IPS-20b (cell line): ENCODE measurements at regions not wholly inside any gene's neighbourhood (a gene's known extent, or its start where the extent isn't known, plus 50 kb on each side); places are given as distances from the start of the nearest gene placed in this dataset.
A peak's percentile ranks its signal among the peaks of the same experiment; 100 is the strongest.

ENCODE experiments used
- H3K27ac ChIP-seq: one replicate; pipeline ENCODE4 v1.5.1; 2013; ENCODE audit warnings: low read length
- H3K27me3 ChIP-seq: 2 replicates; pipeline ENCODE4 v1.6.1; 2013; ENCODE audit warnings: mild to moderate bottlenecking, low read length, inconsistent platforms; ENCODE audit not compliant: insufficient read depth
- H3K36me3 ChIP-seq: 2 replicates; pipeline ENCODE4 v1.6.1; 2013; ENCODE audit warnings: low read depth, mild to moderate bottlenecking, inconsistent platforms, low read length, moderate library complexity; ENCODE audit not compliant: insufficient read depth
- H3K4me1 ChIP-seq: 2 replicates; pipeline ENCODE4 v1.6.1; 2013; ENCODE audit warnings: mild to moderate bottlenecking, control low read depth, inconsistent platforms, low read length, moderate library complexity; ENCODE audit not compliant: insufficient read depth
- H3K4me3 ChIP-seq: 2 replicates; pipeline ENCODE4 v1.5.1; 2013; ENCODE audit warnings: mild to moderate bottlenecking, low read length, inconsistent platforms
- H3K9ac ChIP-seq: 2 replicates; pipeline ENCODE4 v1.6.1; 2013; ENCODE audit warnings: low read depth, mild to moderate bottlenecking, inconsistent platforms, low read length, moderate library complexity
- H3K9me3 ChIP-seq: 2 replicates; pipeline ENCODE4 v1.6.1; 2013; ENCODE audit warnings: mild to moderate bottlenecking, low read depth, low read length, inconsistent platforms; ENCODE audit not compliant: insufficient read depth

DNA sequence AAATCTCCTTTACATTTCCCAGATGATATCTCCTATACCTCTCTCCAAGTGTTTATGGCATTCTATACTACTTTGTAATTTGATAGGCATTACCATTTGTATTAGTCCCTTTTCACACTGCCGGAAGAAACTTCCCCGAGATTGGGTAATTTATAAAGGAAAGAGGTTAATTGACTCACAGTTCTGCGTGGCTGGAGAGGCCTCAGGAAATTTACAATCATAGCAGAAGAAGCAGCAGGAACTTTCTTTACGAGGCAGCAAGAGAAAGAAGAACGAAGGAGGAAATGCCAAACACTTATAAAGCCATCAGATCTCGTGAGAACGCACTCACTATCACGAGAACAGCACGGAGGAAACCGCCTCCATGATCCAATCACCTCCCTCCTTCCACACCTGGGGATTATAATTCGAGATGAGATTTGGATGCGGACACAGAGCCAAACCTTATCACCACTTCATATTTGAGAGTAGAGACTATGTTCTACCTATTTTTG is 1194.6 kb downstream of the SORCS1 start:
- no peak overlapping the region for H3K27ac ChIP-seq
- H3K36me3 ChIP-seq = no peaks in the 10 kb centered on the region
- no peaks in the 10 kb centered on the region for H3K9me3 ChIP-seq
- no peak overlapping the region for H3K4me3 ChIP-seq
- no peak overlapping the region for H3K9ac ChIP-seq
- H3K4me1 ChIP-seq = peaks cover 13% of the 10 kb centered on the region; the same call in 1 of the 2 replicates
- H3K27me3 ChIP-seq = no peaks in the 10 kb centered on the region

DNA sequence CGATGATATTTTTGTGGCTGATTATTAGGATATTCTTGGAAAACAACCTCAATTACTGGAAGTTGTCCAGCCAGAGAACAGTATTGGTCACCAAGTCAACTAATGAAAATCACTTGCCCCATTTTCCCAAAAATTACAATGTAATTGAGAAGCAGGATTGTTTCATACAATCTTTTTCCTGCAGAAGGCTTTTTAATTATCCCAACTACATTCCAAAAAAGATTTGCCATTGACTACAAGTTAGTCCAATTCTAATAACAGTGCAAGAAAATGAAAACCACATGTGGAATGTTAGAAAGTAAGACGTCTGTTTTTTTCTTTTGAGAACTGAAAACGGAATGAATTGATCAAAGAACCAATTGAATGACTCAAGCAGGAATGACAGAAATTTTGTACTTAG is 1195.8 kb downstream of the SORCS1 start:
- H3K9me3 ChIP-seq = no peaks in the 10 kb centered on the region
- peaks cover 9% of the 10 kb centered on the region; the same call in 1 of the 2 replicates for H3K4me1 ChIP-seq
- no peak overlapping the region for H3K27ac ChIP-seq
- no peaks in the 10 kb centered on the region for H3K27me3 ChIP-seq
- H3K4me3 ChIP-seq = no peak overlapping the region
- no peak overlapping the region for H3K9ac ChIP-seq
- no peaks in the 10 kb centered on the region for H3K36me3 ChIP-seq

DNA sequence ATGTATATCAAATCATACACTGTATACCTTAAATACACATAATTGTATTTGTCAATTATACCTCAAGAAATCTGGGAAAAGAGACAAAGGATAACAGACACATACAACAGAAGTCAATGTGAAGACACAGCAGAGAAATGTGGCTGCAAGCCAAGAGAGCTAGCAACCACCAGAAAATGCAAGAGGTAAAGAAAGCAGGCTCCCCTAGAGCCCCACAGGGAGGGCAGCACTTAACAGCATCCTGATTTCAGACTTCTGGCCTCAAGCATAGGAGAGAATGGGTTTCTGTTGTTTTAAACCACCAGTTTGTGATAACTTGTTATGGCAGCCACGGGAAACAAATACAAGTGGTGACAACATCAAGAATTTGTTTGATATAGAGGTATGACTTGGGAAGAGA is 1197.2 kb downstream of the SORCS1 start:
- no peak overlapping the region for H3K9ac ChIP-seq
- H3K27ac ChIP-seq = no peak overlapping the region
- no peaks in the 10 kb centered on the region for H3K36me3 ChIP-seq
- H3K4me3 ChIP-seq = no peak overlapping the region
- no peaks in the 10 kb centered on the region for H3K27me3 ChIP-seq
- H3K9me3 ChIP-seq = no peaks in the 10 kb centered on the region
- H3K4me1 ChIP-seq = peaks cover 3% of the 10 kb centered on the region; the same call in 1 of the 2 replicates

DNA sequence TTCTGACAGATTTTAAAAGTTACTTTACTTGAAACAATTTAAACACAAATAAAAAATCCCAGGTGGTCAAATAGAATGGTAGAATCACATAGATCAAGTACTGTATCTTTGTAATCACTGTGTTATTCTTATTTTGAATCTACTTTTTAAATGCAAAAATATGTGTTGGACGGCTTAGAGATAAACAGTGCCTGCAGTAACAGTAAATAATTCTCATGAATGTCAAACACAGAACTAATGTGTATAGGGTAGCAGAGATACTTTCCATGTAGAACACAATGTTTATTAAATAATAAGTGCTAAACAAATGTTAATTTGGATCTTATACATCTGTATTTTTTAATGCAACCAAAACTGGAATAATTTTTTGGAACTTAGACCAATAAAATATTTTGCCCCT is 1199.4 kb downstream of the SORCS1 start:
- H3K9ac ChIP-seq = no peak overlapping the region
- H3K36me3 ChIP-seq = no peaks in the 10 kb centered on the region
- H3K9me3 ChIP-seq = no peaks in the 10 kb centered on the region
- H3K4me3 ChIP-seq = no peak overlapping the region
- no peaks in the 10 kb centered on the region for H3K27me3 ChIP-seq
- H3K4me1 ChIP-seq = peaks cover 3% of the 10 kb centered on the region; the same call in 1 of the 2 replicates
- H3K27ac ChIP-seq = no peak overlapping the region

DNA sequence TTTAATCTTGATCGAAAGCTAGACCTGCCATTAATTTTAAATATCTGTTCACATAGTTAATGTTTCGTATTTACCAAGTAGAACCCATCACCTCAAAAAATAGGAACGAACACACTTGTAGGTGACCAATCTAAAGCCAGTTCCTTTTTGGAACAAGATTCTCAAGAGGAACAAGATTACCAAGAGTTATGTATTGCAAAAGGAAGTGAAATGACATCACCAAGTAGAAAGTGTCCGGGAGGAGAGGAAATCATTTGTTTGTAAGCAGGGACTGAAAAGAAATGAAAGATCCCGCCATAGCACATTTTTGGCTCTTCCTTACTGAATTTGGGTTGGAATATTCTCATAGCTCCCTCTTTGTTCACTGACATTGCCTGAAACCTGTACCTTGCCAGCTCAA is 1200.5 kb downstream of the SORCS1 start:
- Histone ChIP-seq H3K9ac (no peak overlapping the region), H3K27ac (no peak overlapping the region), H3K4me3 (no peak overlapping the region), H3K36me3 (no peaks in the 10 kb centered on the region), H3K27me3 (no peaks in the 10 kb centered on the region), H3K9me3 (no peaks in the 10 kb centered on the region), H3K4me1 (peaks cover 3% of the 10 kb centered on the region; the same call in 1 of the 2 replicates)

DNA sequence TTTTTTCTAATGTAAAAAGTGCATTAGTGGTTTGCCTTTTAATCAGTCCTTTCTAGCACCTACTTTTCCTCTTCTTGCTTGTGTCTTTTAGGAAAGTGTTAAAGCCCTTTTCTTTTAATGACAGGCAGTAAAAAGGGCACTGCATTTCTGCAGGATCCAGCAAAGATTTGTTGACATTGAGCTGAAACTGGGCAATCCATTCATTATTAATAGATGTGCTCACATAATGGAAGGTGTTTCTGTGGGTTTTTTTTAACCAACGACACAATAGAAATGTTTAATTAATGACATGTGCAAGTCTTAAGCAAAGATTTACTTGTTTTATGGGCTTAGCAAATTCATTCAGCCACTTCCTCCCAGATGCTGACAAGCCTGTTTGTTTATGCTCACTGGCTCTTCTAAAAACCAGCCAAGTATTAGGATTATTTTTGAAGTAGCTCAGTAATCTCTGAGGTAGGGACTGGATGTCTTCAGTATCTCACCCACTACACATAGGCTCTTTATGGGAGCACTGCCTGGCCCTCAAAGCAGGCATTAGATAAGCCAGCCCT is 1201.1 kb downstream of the SORCS1 start:
- Histone ChIP-seq H3K9ac (no peak overlapping the region), H3K9me3 (no peaks in the 10 kb centered on the region), H3K36me3 (no peaks in the 10 kb centered on the region), H3K4me1 (peaks cover 3% of the 10 kb centered on the region; the same call in 1 of the 2 replicates), H3K4me3 (no peak overlapping the region), H3K27ac (no peak overlapping the region), H3K27me3 (no peaks in the 10 kb centered on the region)

DNA sequence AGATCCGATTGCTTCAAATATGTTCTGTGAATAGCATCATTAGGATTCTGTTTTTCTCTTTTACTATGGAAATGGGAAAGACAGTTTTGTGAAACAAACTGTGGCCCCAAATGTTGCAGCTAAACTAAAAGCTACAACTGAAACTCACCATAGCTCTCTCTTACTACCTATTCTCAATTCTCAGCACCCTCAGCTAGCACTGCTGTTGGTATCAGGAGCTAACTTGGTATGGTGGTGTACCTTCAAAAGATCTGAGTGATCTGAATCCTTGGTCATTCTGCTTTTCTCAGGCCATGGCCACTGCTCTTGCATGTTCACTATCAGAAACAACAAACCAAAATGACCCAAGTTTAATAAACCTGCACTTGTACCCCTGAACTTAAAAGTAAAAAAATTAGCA is 1208.0 kb downstream of the SORCS1 start:
- H3K27me3 ChIP-seq = no peaks in the 10 kb centered on the region
- no peak overlapping the region for H3K4me3 ChIP-seq
- no peak overlapping the region for H3K9ac ChIP-seq
- H3K9me3 ChIP-seq = no peaks in the 10 kb centered on the region
- no peaks in the 10 kb centered on the region for H3K36me3 ChIP-seq
- no peak overlapping the region for H3K27ac ChIP-seq
- peaks cover 9% of the 10 kb centered on the region for H3K4me1 ChIP-seq

DNA sequence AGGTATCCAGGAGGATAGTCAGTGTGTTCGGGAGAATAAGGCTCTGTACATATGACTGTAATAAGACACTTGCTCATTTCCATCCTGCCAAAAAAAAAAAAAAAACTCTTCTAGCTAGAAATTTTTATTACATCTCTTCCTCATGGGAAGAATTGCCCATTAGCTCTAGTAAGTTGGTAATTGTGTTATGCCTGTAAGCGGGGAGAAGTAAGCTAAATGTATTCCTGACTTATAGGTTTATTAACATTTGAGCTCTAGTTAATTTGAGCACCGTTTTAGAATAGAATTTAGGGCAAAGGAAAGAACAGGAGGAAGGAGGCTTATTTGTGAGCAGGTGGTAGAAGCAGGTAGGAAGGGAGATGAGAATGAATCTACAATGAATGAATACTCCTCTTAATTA is 1210.6 kb downstream of the SORCS1 start:
- Histone ChIP-seq H3K4me3 (no peak overlapping the region), H3K27me3 (no peaks in the 10 kb centered on the region), H3K9ac (no peak overlapping the region), H3K9me3 (no peaks in the 10 kb centered on the region), H3K27ac (no peak overlapping the region), H3K4me1 (peaks cover 9% of the 10 kb centered on the region), H3K36me3 (no peaks in the 10 kb centered on the region)

DNA sequence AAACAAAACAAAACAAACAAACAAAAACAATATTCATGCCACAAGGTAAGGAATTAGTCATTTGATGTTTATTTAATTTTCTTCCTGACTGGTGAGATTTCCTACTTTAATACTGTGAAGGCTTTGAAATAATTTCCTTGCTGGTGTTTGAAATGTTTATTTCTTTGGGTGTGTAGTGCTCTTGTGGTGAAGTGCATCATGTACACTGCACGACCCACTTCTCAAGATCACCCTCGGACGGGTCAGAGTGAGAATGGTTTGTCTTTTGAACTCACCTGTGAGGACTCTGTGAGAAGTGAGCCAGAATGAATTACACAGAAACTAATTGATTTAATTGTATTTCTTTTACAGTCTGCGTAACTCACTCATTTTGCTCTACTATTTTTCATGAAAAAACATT is 1211.5 kb downstream of the SORCS1 start:
- Histone ChIP-seq H3K27me3 (no peaks in the 10 kb centered on the region), H3K9me3 (no peaks in the 10 kb centered on the region), H3K4me3 (no peak overlapping the region), H3K36me3 (no peaks in the 10 kb centered on the region), H3K27ac (no peak overlapping the region), H3K9ac (no peak overlapping the region), H3K4me1 (peaks cover 9% of the 10 kb centered on the region)

DNA sequence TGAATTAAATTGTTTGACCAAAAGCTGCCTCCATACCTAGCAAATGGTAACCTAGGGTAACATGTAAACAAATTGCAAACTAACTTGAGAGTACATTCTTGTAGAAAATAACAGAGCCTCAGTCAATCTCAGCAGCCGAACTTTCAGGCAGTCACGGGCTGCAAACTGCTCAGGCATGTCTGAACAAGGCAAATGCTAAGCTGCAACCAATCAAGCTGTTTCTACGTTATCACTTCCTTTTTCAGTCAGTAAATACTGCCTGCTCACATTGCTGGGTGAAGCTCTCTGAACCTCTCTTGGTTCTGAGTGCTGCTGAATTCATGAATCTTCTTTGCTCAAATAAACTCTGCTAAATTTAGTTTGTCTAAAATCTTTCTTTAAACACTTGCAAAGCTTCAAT is 1212.4 kb downstream of the SORCS1 start:
- Histone ChIP-seq H3K27ac (peak overlapping the region; percentile 14), H3K9ac (peak overlapping the region; percentile 12; the same call in 1 of the 2 replicates), H3K36me3 (no peaks in the 10 kb centered on the region), H3K4me3 (no peak overlapping the region), H3K27me3 (no peaks in the 10 kb centered on the region), H3K4me1 (peaks cover 9% of the 10 kb centered on the region), H3K9me3 (no peaks in the 10 kb centered on the region)

DNA sequence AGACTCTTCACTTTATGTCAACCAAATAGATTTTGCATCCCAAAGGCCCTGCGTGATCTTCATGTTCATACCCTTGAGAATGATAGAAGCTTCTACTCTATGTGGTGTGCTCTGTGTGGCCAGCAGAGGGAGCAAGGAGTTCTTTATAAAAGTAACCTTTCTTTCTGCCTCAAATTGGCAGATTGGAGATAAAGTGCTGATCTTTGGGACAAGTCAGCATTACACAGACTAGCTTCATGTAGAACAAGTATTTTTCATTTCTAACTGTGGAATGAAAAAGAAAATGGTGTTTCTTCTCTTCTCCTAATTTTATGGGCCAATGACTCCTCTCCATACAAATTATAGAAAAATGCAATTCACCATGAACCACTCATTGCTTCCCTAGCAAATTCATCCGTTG is 1214.1 kb downstream of the SORCS1 start:
- no peak overlapping the region for H3K4me3 ChIP-seq

DNA sequence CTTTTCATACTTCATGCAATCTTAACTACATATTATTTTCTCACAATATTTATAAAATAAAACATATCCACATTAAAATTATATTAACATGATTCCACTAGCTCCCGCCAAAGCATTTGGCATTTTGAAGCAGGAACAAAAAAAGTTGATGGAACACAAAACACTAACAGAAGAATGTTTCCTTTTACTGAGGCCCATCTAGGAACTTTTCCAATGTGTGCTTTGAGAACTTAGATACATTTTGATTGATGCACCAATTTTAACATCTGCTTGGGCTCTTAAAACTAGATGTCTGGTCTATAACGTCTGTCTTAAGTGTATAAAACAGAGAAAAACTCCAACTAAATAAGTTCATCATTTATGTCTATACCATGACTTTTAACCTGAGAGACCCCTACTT is 1214.8 kb downstream of the SORCS1 start:
- H3K36me3 ChIP-seq = no peaks in the 10 kb centered on the region
- H3K27ac ChIP-seq = no peak overlapping the region
- no peak overlapping the region for H3K4me3 ChIP-seq
- H3K27me3 ChIP-seq = no peaks in the 10 kb centered on the region
- H3K4me1 ChIP-seq = peaks cover 9% of the 10 kb centered on the region
- no peak overlapping the region for H3K9ac ChIP-seq
- no peaks in the 10 kb centered on the region for H3K9me3 ChIP-seq

More for the DNA sequence above, 1214.1 kb downstream of the SORCS1 start:
- no peaks in the 10 kb centered on the region for H3K9me3 ChIP-seq
- H3K27me3 ChIP-seq = no peaks in the 10 kb centered on the region
- H3K9ac ChIP-seq = no peak overlapping the region
- no peaks in the 10 kb centered on the region for H3K36me3 ChIP-seq
- H3K4me1 ChIP-seq = peaks cover 9% of the 10 kb centered on the region
- H3K27ac ChIP-seq = no peak overlapping the region
